DOHH2 (cell line): ENCODE measurements at regions not wholly inside any gene's neighbourhood (a gene's known extent, or its start where the extent isn't known, plus 50 kb on each side); places are given as distances from the start of the nearest gene placed in this dataset.

Experiments
- CTCF ChIP-seq: fragments of 200-600 bp; sonication (generic); IDR thresholded peaks from one replicate; pipeline ENCODE4 v1.5.1; 2014; ENCODE audit warnings: antibody characterized with exemption, mild to moderate bottlenecking, low read depth, low read length; ENCODE audit not compliant: poor library complexity, severe bottlenecking
- EZH2phosphoT487 ChIP-seq: fragments of 200-600 bp; sonication (generic); IDR thresholded peaks from 2 replicates; pipeline ENCODE4 v1.6.1; 2017; ENCODE audit warnings: borderline replicate concordance, mild to moderate bottlenecking, antibody characterized with exemption, low read length, moderate library complexity, mixed read lengths

- TF ChIP-seq CTCF: no peak
- TF ChIP-seq EZH2phosphoT487: no peak
Measured at GRCh38 chr3:87047852-87048251, 56.9 kb upstream of the VGLL3 start.
